NCI-H2107 treated with DMSO at 0.1 percent for 48 hours (cell line): ENCODE measurements at regions not wholly inside any gene's neighbourhood (a gene's known extent, or its start where the extent isn't known, plus 50 kb on each side); places are given as distances from the start of the nearest gene placed in this dataset.
"Not testable (repeated sequence)": the region's sequence is repeated elsewhere in the genome, so short reads cannot be mapped to it uniquely, and the experiment has no call there.

Experiments
- DNase-seq: peaks from one replicate; lab custom pipeline; 2025; ENCODE audit not compliant: unreplicated experiment; lab: John Stamatoyannopoulos, UW

DNA sequence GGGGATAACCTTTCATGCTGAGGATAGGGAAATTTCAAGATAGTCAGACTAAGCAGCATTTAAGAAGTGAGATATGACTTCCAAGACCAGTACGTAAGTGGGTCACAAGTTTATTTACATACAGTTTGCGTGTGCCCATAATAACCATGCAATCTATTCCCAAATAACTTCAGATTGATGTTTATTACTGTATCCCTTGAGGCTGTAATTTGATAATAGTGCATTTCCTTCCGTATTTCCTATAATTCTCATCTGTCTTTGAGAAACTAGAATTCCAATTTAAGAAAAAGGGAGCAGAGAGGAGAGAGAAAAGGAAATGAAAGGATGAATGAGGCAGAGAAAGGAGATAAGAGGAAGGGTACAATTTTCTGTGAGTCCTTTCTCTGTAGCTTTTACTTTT is 1073.1 kb downstream of the EPHA3 start:
- no peak for DNase-seq

DNA sequence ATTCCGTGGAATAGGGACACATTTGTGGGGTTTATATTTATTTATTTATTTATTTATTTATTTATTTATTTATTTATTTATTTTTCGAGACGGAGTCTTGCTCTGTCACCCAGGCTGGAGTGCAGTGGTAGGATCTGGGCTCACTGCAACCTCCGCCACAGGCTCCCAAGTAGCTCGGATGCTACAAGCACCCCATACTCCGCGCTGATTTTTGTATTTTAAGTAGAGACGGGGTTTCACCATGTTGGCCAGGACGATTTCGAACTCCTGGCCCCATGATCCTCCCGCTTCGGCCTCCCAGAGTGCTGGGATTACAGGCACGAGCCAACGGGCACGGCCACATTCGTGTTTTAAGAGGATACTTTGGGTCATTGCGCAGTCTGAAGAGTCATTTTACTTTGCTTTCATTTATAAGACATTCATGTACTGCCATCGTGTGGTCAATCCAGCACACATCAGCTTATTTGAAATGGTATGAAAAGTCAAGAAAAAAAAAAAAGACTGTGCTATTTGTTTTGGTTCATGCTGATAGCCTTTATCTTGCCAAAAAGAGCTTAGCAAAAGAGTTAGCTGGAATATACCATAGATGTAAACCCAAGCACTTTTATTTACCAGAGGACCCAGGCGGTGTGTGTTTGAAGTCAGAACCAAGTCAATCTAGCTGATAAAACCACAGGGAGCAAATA is 1075.0 kb downstream of the EPHA3 start:
- not testable (repeated sequence) for DNase-seq

DNA sequence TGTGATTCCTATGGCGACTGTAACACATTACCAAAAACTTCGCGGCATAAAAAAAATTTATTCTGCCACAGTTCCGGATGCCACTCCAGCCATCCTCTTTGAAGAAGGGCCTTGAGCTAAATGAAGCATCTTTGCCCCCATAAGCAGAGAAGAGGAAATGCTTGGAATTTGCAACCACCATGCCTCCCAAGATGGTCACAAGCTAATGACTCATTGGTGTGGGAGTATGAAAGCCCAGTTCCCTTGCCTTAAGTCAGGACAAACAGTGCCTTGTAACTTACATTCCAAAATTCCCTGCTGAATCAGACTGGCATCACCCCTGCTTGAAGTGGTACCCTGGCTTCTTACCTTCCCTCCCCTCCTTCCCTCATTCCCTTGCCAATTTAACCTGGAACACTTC is 1077.4 kb downstream of the EPHA3 start:
- no peak for DNase-seq

DNA sequence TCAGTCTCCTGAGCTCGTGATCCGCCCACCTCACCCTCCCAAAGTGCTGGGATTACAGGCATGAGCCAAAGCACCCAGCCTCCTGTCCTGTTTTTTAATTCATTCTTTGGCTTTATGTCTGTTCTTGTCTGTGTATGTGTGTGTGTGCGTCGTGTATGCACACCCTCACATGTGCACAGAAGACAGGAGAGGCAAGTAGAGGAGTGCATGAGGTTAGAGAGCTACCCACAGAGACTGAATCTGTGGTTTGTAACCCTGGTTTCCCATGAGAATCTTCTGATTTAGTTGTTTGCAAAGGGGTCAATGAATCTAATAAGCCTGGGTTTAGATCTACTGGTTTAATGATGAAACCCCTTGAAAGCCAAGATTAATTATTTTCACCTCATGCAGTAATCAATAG is 1090.0 kb downstream of the EPHA3 start:
- not testable (repeated sequence) for DNase-seq

DNA sequence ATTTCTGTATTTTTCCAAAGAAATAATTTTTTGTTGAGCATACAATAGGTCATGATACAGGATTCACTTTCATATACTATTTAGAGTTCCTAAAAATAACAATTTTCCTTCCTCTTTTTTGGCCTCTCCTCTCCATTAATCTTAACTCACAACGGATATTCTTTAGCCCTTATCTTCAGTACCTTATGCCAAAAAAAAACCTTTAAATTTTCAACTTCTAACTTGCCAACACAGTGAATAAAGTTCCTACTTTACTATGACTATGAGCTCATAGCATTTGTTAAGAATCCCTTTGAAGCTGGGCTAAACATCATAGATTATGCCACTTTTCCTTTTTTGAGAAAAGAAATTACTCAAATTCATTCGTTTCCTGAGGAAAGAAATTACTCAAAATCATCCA is 1095.5 kb downstream of the EPHA3 start:
- not testable (repeated sequence) for DNase-seq

GRCh38 chr3:90206482-90206881 is 1099.1 kb downstream of the EPHA3 start:
- DNase-seq: not testable (repeated sequence)

DNA sequence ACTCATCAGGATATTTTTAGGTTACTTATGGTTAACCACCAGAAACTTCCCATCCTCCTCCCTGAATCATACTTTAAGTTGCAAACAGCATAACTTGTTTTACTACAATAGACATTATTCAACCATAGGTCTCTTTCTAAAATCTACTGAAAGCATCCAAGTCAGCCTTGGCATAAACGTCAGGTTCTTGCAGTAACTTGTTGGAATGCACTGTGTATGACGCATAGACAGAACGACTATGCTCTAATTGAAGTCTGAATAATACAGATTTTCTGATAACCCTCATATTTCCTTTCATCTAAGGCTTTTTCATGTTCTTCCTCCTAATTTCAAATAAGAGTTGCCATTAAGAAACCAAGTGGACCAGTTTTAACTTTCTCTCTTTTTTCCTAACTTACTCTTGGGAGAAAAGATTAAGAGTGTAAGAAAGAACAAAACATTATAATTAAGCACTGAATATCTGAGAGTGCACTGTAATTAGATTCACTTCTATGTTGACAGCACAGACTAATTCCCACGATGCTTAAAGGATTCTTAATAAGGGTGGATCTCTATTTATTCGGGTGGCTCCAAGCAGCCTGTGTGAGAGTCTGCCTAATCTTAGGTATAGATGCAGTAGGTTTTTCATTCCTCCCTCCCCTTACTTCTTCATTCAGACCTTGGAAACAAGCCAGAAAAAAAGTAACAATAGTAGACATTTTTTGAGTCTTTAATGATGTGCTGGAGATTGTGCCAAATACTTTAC is 1100.1 kb downstream of the EPHA3 start:
- not testable (repeated sequence) for DNase-seq

DNA sequence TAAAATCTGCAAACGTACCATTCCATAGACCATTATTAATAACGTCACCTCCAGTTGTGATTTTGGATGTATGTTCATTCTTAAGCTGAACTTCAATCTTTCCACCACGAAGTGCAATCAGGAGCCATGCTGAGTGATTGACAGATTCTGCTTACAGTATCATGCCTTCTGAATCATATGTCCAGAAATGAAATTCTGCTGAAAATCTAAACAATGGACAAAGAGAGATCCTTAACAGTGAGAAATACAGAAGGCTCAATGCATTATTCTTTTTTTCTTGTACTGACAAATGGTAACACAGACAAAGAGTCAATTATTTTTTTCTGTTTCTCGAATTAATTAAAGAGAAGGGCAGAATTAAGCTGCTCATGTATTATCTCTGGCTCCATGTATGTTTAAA is 1114.5 kb downstream of the EPHA3 start:
- no peak for DNase-seq

DNA sequence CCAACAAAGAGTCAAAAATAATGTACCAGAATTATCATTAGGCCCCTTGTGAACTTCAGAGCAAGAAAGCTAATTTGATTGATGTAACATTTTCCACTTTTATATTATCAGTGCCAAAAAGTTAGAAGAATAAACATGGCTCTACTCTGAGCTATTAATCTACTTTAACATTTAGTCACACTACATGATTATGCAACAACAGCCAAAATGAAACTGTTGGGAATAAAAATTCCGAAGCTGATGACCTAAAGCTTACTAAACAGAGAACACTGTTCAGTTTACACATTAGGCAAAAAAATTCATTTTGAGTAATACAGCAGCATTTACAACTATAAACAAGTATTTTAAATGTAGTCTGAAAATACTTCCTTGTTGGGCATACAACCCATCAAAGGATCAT is 1134.1 kb downstream of the EPHA3 start:
- DNase-seq: no peak

- no peak for DNase-seq
Measured at GRCh38 chr3:90253131-90253530, 1145.7 kb downstream of the EPHA3 start.

GRCh38 chr3:90261481-90262433 is 1154.3 kb downstream of the EPHA3 start:
- no peak for DNase-seq
